ENCODE measurements at regions not wholly inside any gene's neighbourhood (a gene's known extent, or its start where the extent isn't known, plus 50 kb on each side); places are given as distances from the start of the nearest gene placed in this dataset.

- TF ChIP-seq CTCF (IDR thresholded peaks at IDR 0.05; ENCODE audit: insufficient read depth, low read depth, low read length), result no peak
- no peak for DNase-seq (ENCODE audit: low read depth)
- H3K4me3 ChIP-seq (ENCODE audit: low read depth, low read length), result no peak overlapping the region
These were observed 52.6 kb upstream of the CPO start for GRCh38 chr2:206886696-206887095.

GRCh38 chr2:206887745-206888144, 51.6 kb upstream of the CPO start:
- H3K4me3 ChIP-seq (ENCODE audit: low read depth, low read length), result no peak overlapping the region
- no peak for DNase-seq (ENCODE audit: low read depth)
- no peak for TF ChIP-seq CTCF (IDR thresholded peaks at IDR 0.05; ENCODE audit: insufficient read depth, low read depth, low read length)

Data from fibroblast of villous mesenchyme (primary cell).